Type B pancreatic cell (in vitro differentiated cells): ENCODE measurements at regions not wholly inside any gene's neighbourhood (a gene's known extent, or its start where the extent isn't known, plus 50 kb on each side); places are given as distances from the start of the nearest gene placed in this dataset.

Experiments
- DNase-seq: peaks from one replicate; pipeline ENCODE4 v3.0.0; 2021; ENCODE audit warnings: mixed read lengths; ENCODE audit not compliant: unreplicated experiment; ENCODE audit errors: extremely low spot score
- H3K27ac Mint-ChIP-seq: 2 replicates; pipeline ENCODE4 v1.8.0; 2021; ENCODE audit warnings: mild to moderate bottlenecking, mixed read lengths
- H3K27me3 Mint-ChIP-seq: 2 replicates; pipeline ENCODE4 v1.8.0; 2021; ENCODE audit warnings: mixed read lengths
- H3K36me3 Mint-ChIP-seq: 2 replicates; pipeline ENCODE4 v1.8.0; 2021; ENCODE audit warnings: mixed read lengths
- H3K4me1 Mint-ChIP-seq: one replicate; pipeline ENCODE4 v1.8.0; 2021; ENCODE audit warnings: mixed read lengths; ENCODE audit not compliant: unreplicated experiment
- H3K4me3 Mint-ChIP-seq: 2 replicates; pipeline ENCODE4 v1.8.0; 2021; ENCODE audit warnings: mild to moderate bottlenecking, mixed read lengths
- H3K9me3 Mint-ChIP-seq: 2 replicates; pipeline ENCODE4 v1.8.0; 2021; ENCODE audit warnings: mixed read lengths
- CTCF ChIP-seq: fragments of 200-600 bp; sonication (generic); conservative IDR thresholded peaks from 2 replicates; pipeline ENCODE4 v1.5.0; 2021; ENCODE audit warnings: antibody characterized with exemption, mild to moderate bottlenecking

GRCh38 chrX:68945603-68946228 is 116.9 kb downstream of the EFNB1 start:
- peak; percentile 47 for DNase-seq
- no peaks in the 10 kb centered on the region for H3K27me3 Mint-ChIP-seq
- H3K36me3 Mint-ChIP-seq = no peaks in the 10 kb centered on the region
- H3K9me3 Mint-ChIP-seq = no peaks in the 10 kb centered on the region
- no peak overlapping the region for H3K27ac Mint-ChIP-seq
- no peak overlapping the region for H3K4me3 Mint-ChIP-seq
- H3K4me1 Mint-ChIP-seq = peaks cover 10% of the 10 kb centered on the region
- TF ChIP-seq CTCF = peak; percentile 53

- no peak for TF ChIP-seq CTCF
- no peak overlapping the region for H3K27ac Mint-ChIP-seq
- no peaks in the 10 kb centered on the region for H3K36me3 Mint-ChIP-seq
Measured at GRCh38 chrX:68945081-68945602, 116.3 kb downstream of the EFNB1 start.

GRCh38 chrX:68944211-68944610 is 115.4 kb downstream of the EFNB1 start:
- H3K27me3 Mint-ChIP-seq = no peaks in the 10 kb centered on the region
- H3K4me1 Mint-ChIP-seq = peaks cover 10% of the 10 kb centered on the region
- H3K36me3 Mint-ChIP-seq = no peaks in the 10 kb centered on the region
- H3K4me3 Mint-ChIP-seq = no peak overlapping the region
- peak; percentile 40 for DNase-seq
- no peak overlapping the region for H3K27ac Mint-ChIP-seq
- H3K9me3 Mint-ChIP-seq = no peaks in the 10 kb centered on the region
- TF ChIP-seq CTCF = no peak

More at GRCh38 chrX:68945081-68945602, 116.3 kb downstream of the EFNB1 start:
- Mint-ChIP-seq H3K4me3 (no peak overlapping the region), H3K4me1 (peaks cover 10% of the 10 kb centered on the region), H3K27me3 (no peaks in the 10 kb centered on the region), H3K9me3 (no peaks in the 10 kb centered on the region)
- peak; percentile 20 for DNase-seq

GRCh38 chrX:68942840-68943239 is 114.0 kb downstream of the EFNB1 start:
- no peaks in the 10 kb centered on the region for H3K27me3 Mint-ChIP-seq
- H3K4me3 Mint-ChIP-seq = no peak overlapping the region
- TF ChIP-seq CTCF = no peak
- H3K36me3 Mint-ChIP-seq = no peaks in the 10 kb centered on the region
- no peak overlapping the region for H3K27ac Mint-ChIP-seq
- H3K9me3 Mint-ChIP-seq = no peaks in the 10 kb centered on the region
- H3K4me1 Mint-ChIP-seq = peaks cover 10% of the 10 kb centered on the region
- peak; percentile 10 for DNase-seq

- Mint-ChIP-seq H3K27ac (no peak overlapping the region), H3K9me3 (no peaks in the 10 kb centered on the region), H3K4me3 (no peak overlapping the region), H3K27me3 (no peaks in the 10 kb centered on the region), H3K36me3 (no peaks in the 10 kb centered on the region), H3K4me1 (peaks cover 10% of the 10 kb centered on the region)
- TF ChIP-seq CTCF = no peak
- peak; percentile 10 for DNase-seq
Measured at GRCh38 chrX:68942104-68942503, 113.3 kb downstream of the EFNB1 start.
